GM21360 (cell line): ENCODE measurements at regions not wholly inside any gene's neighbourhood (a gene's known extent, or its start where the extent isn't known, plus 50 kb on each side); places are given as distances from the start of the nearest gene placed in this dataset.
"Not testable (repeated sequence)": the region's sequence is repeated elsewhere in the genome, so short reads cannot be mapped to it uniquely, and the experiment has no call there.

Experiments used
- ATAC-seq: cut with Tn5 transposase; IDR thresholded peaks from one replicate; pipeline ENCODE4 v1.9.1; 2021; ENCODE audit warnings: mild to moderate bottlenecking, moderate library complexity; ENCODE audit not compliant: unreplicated experiment

DNA sequence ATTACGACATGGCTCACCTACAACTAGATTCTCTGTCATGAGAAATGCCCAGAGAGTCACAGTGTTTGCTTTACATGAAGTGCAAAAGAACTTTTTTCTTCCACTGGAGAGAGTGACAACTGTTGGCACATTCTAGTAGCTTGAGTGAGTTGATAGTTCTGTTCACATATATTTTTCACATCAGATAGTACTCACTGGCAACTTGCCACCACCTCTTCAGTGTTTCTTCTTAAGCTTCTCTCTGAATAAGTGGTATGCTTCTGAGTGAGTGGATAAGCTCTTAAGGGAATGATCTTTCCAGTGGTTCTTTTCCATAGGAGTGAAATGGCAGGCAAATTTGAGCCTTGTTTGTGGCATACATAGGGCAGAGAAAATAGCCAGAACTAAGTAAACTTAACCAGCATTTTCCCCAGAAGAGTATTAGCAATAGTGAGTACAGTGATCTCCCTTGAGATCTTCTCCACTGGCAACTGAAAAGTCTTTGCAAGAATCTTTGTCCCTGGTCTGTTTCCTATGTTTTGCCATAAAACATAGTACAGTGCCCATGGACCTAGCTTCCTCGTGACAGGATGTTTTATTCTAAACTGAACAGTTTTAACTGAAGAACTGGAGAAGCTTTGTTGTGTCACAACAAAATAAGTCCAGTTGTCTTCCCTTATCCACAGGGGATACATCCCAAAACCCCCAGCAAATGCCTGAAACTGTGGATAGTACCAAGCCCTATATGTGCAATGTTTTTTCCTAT lies 125.4 kb upstream of the CDK13 start:
- no peak for ATAC-seq

DNA sequence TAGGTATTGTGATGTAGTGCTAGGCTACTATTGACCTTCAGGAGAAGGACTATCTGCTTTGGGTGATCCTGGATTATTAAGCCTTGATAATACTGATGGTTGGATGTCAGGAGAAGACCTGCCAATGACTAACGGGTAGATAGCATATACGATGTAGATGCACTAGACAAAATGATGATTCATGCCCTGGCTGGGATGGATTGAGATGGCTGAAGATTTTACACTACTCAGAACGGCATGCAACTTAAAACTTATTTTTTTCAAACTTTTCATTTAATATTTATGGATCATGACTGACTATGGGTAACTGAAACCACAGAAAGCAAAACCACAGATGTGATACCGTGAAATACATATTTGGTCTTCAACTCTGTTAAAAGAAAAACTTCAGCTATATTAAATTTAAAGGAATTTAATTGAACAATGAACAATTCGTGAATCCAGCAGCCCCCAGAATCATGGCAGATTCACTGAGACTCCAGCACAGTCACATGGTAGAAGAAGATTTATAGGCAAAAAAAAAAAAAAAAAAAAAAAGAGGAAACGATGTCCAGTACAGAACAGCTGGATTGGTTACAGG lies 124.6 kb upstream of the CDK13 start:
- no peak for ATAC-seq

DNA sequence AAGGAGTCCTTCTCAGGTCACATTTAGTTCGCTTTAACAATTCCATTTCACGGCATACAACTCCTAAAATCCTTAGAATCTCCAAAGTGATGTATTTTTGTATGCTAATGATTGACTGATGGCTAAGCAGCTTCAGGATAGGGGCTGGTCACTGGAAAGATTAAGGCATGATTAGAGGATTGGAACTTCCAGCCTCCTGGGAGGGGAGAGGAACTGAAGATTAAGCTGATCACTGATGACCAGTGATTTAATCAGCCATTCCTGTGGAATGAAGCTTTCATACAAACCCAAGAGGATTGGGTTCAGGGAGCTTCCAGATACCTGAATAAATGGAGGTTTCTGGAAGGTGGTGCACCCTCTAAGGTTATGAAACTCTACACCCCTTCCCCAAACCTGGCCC lies 123.9 kb upstream of the CDK13 start:
- ATAC-seq: no peak

- ATAC-seq: no peak
Observed at GRCh38 chr7:39827571-39827970, 122.5 kb upstream of the CDK13 start.

DNA sequence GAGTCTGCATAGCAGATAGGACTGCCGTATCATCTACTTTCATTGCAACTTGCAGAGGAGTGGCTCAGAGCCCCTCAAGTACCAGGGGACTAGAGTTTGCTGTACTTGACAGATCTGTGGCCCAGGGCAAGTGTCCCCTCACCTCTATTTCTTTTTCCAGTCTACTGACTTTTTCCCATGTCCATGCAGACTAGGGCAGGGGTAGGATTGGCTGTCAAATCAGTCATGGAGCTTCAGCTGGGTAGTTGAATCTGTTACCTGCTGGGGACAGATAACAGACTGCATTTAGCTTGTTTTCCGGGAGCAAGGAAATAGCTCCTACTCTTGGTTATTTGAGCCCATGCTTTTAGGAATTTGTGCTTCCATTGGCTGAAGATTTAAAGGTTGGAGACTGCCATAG lies 121.0 kb upstream of the CDK13 start:
- no peak for ATAC-seq

DNA sequence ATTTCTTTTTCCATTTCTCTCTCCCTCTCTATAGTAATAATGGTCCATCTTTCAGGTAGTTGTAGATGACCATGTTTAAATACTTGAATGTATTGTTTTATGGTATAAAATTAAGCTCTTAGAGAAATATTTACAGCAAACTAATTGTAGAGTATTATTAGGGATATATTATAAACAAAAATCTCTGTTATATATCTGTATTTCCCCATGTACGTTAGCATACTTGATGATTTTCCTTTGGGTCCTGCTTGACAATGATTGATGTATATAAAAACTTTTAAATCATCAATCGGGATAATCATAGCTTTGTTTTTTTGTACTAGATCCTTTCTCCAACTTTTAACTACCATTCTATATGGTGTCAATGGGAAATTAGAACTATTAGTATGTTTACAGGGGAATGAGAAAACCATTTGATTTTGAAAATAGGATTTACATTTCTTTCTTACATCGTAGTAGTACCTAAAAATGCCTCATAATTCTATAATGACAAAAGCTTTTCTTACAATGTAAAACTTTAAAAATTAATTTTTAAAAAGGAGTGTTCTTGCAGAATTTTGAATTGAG lies 117.5 kb upstream of the CDK13 start:
- no peak for ATAC-seq

GRCh38 chr7:39833180-39833799 lies 116.8 kb upstream of the CDK13 start:
- ATAC-seq: not testable (repeated sequence)

DNA sequence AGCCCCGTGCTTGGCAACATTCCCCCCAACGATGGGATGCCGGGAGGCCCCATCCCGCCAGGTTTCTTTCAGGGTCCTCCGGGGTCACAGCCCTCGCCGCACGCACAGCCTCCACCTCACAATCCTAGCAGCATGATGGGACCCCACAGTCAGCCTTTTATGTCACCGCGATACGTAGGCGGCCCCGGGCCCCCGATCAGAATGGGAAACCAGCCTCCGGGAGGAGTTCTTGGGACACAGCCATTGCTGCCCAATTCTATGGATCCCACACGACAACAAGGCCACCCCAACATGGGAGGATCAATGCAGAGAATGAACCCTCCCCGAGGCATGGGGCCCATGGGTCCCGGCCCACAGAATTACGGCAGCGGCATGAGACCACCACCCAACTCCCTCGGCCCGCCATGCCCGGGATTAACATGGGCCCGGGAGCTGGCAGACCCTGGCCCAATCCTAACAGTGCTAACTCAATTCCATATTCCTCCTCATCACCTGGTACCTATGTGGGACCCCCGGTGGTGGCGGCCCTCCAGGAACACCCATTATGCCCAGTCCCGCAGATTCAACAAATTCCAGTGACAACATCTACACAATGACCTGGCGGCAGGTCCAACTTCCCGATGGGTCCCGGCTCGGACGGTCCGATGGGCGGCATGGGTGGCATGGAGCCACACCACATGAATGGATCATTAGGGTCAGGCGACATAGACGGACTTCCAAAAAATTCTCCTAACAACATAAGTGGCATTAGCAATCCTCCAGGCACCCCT lies 116.0 kb upstream of the CDK13 start:
- not testable (repeated sequence) for ATAC-seq

DNA sequence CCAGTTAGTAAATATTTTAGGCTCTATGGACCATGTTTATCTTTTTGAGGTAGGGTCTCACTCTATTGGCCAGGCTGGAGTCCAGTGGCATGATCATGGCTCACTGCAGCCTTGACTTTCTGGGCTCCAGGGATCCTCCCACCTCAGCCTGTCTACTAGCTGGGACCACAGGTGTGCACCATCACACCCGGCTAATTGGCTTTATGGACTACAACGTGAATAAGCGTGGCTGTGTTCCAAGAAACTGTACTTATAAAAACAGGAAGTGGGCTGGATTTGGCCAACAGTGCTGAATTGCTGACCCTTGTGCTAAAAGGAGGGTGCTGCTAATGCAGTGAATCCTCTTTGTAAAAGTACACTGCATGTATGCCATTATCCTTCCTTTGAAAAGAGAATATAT lies 111.7 kb upstream of the CDK13 start:
- ATAC-seq: no peak

DNA sequence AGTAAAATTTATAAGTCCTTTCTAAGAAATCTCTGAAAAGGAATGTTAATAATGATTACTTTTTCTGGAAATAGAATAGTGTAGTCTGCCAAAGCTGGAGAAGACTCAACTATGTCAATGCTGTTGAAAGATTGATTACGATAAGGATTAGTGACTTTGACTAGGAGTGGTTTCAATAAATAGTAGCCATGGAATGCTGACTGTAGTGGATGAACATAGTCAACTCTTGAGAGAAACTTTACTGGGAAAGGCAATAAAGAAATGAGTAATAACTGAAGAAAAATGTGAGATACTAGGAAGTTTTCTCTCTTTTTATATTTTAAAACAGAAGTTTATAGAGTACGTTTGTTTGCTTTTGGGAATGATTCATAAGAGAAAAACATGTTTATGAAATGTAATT lies 105.0 kb upstream of the CDK13 start:
- no peak for ATAC-seq

- ATAC-seq: no peak
Observed at GRCh38 chr7:39847227-39847626, 102.8 kb upstream of the CDK13 start.

GRCh38 chr7:39851466-39852045 lies 98.5 kb upstream of the CDK13 start:
- no peak for ATAC-seq

DNA sequence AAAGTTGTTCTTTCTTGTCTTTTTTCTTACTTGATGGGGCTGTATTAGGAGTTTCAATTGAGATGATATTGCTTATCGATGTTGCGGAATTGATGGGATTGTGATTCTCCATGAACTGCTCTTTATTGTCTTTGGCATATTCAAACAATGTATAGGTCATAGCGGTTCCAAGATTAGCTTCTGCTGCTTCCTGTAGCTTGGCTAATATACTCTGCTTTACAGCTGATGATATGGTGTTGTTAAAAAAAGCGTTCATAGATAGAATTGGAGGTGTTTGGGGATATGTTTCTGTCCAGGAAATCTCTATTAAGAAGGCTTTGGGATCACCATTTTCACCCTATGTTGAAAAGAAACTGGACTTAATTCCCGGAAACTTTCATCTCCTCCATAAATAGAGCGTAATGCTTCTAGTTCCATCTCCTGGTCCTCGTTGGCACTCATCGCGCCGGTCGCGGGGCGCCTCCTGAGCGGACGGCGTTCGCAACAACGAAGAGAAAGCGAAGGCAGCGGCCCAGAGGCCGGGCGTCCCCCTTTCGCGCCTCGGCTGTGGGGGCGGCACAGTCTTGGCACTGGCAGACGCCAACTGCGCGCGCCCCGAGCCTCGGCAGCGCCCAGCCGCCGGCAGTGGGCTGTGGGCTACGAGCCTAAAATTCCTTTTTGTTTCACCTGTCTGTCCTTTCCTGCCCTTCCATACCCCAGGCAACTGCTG lies 95.3 kb upstream of the CDK13 start:
- ATAC-seq: peak; percentile 86

DNA sequence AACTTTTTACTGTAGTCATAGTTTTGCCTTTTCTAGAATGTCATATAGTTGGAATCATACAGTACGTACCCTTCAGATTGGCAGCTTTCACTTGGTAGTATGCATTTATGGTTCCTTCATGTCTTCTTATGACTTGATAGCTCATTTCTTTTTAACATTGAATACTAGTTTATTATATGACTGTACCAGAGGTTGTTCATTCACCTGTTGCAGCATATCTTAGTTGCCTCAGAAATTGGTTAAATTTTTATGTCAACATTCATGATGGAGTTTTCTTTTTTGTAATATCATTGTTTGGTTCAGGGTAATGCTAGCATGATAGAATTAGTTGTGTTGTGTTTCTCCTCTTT lies 94.8 kb upstream of the CDK13 start:
- ATAC-seq: no peak

GRCh38 chr7:39863675-39864322 lies 86.3 kb upstream of the CDK13 start:
- not testable (repeated sequence) for ATAC-seq

DNA sequence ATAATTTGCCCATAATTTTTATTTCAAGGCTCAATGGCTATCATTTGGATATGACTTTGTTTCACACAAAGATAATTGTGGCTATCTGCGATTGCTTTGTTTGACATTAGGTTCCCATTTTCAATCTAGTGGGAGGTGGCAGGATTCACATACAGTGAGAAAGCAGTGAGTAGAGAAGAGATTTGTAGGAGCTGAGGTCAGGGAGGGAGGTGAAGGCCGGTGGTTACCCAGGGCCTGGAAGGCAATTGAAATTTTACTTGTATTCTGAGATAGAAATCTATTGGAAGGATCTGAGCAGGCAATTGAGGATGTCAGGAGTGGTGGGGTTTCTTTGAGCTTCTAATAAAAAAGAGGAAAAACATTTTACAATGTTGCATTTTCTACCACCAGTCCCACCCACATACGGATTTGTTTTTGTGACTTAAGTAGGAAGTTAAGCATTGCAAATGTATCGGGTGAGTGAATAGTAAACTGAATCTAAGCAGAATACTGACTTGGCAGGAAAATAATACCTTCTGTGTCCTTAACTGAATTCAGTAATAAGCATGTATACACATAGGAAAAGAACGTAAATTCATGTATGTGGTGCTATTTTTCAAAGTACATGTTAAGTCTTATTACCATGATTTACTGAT lies 80.1 kb upstream of the CDK13 start:
- ATAC-seq: not testable (repeated sequence)

DNA sequence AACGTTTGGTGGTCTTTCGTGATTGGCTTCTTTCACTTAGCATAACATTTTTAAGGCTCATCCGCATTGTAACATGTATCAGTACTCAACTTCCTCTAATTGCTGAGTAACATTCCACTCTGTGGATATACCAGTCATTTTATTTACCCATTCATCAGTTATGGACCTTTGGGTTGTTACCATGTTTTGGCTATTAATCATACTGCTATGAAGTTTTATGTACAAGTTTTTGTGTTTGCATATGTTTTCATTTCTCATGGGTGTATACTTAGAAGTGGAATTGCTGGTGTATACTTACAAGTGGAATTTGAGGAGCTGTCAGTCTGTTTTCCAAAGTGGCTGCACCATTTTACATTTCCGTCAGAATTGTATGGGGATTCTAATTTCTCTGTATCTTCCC lies 78.4 kb upstream of the CDK13 start:
- not testable (repeated sequence) for ATAC-seq

- no peak for ATAC-seq
Observed at GRCh38 chr7:39880556-39880955, 69.5 kb upstream of the CDK13 start.

DNA sequence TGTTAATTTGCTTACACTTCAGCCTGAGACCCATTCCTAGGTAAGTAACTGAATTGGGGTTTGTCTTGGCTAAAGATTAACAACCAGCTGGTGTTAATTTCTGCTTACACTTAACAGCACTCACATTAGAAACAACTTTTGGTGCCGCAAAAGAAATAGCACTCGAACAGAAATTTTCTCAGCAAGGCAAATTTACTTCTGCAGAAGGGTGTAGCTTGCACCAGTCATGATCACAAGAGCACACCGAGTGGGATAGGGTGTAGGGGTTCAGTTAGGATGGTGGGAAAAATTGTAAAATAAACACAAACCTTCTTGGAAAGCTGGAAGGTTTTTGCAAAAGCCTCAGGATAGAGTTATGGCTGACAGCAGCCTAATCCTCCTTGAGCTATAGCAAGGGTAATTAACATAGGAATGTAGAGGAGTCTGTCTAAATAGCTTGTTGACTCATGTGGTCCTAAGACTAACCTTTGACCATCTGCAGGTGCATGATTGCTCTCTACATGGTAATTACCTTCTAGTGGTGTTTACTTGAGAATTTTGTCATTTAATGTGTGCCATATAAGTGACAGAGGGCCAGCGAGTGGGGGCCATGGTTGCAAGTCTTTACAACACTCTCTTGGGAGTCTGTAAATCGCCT lies 67.8 kb upstream of the CDK13 start:
- ATAC-seq: no peak
